GM19043 (cell line): ENCODE measurements at regions not wholly inside any gene's neighbourhood (a gene's known extent, or its start where the extent isn't known, plus 50 kb on each side); places are given as distances from the start of the nearest gene placed in this dataset.
"Not testable (repeated sequence)": the region's sequence is repeated elsewhere in the genome, so short reads cannot be mapped to it uniquely, and the experiment has no call there.

Experiments
- ATAC-seq: cut with Tn5 transposase; IDR thresholded peaks from one replicate; pipeline ENCODE4 v1.9.1; 2021; ENCODE audit warnings: low read depth; ENCODE audit not compliant: unreplicated experiment

DNA sequence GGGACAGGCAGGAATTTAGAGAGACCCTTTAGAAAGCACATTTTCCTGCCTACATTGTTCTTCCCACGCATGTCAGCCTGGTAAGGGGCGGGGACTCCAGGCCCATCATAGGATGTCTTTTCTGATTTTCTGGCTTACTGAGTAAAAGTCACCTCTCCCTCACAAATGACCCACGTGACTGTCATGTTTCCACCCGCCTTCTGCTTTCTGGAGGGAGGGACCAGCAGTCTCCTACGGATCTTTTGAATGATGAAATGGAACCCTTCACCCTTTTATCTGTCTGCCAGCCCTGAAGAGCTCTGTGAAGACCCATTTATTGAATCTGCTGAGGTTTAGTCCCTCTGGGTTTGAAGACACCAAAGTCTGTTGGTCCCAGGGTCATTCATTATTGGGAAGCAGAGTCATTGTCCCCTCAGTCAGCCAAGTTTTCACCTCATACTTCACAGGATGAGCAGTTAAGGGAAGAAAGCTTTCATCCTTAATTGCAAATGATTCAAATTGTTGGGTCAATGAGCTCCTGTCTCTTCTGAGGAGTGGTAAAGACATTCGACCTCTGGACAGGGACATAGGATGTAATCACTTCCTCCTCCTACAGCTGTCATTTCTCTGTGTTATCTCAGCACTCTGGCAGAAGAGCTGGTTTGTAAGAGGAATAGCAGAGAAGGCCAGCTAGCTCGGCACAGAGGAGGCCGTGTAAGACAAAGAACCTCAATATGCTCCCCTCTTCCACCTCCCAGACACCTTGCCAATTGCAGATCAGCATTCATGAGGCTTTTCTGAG lies 446.1 kb downstream of the HS3ST3B1 start:
- no peak for ATAC-seq

GRCh38 chr17:14745541-14745940 lies 444.7 kb downstream of the HS3ST3B1 start:
- no peak for ATAC-seq

DNA sequence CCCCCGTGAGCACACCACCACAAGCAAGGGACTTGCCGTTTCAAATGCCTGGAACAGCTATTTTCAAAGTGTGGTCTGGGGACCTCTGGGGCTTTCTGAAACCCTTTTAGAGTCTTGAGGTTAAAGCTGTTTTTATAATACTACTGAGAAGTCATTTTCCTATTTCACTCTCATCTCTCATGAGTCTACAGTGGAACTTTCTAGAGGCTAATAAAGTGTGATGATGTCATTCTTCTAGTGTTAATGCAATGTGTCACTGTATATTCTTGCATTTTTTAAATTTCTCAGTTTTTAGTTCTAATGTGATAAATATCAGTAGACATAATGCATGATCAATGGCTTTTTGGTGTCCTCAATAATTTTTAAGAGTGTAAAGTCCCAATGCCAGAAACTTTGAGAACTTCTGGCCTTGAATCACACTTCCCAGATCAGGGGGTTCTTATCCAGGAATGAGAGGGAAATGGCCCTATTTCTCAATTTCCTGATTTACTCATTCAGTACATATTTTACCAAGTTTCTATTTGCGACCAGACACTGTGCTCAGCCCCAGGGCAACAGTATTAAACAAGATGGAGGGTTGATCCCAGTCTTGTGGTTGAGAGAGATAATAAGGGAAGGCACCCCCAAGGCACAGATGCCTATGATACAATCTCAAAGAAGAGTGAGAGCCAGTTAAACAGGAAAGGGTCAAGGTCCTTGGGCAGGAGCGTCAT lies 444.0 kb downstream of the HS3ST3B1 start:
- ATAC-seq = no peak

DNA sequence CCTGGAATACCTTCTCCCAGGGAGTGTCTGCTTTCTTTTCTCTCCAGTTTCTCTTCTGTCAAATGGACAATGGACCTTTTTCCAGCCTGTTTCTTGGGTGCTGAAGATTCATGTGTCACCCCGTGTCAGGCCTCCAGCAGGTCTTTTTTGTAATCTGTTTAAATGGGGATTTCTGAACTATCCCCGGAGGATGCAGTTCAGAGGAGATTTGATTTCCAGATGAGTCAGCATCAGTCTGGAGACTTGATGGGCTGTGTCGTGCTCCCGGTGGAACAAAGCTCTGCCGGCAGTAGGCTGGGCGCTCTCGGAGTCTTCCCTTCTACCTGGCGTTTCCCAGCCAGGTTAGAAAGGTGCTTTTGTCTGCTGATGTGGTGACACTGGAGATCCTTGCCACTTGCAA lies 440.6 kb downstream of the HS3ST3B1 start:
- no peak for ATAC-seq

DNA sequence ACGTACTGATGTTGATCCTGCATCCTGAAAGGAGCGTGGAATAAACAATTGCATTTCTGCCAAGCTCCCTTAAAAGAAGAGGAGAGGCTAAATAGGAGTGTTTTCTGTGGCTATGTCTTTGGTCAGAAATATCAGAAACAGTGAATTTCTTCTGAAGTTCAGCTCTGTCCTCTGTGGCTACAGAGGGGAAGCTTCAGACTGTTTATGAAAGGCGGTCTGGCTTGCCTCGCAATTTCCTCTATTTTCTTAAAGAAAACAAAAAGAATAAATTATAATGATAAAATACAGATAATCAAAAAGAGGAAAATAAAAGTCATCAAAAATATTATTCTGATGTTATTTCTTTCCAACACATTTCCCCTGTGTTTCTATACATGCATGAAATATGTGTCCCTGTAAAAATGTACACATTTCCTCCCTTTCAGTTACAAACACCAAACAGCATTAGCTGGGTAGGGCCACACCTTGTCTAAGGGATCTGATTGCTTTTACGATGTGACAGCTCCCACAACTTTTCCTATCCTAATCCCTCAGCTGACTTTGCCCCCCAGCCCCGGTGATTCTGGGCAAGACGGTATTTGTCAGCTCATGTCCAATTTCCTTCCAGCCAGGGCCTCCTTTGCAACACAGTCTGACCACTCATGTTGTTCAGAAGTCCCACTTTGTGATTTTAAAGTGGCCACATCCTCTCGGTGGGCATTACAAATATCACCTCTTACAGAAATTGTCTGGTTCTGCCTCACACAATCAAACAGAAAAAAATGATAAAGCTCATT lies 439.0 kb downstream of the HS3ST3B1 start:
- ATAC-seq = no peak

DNA sequence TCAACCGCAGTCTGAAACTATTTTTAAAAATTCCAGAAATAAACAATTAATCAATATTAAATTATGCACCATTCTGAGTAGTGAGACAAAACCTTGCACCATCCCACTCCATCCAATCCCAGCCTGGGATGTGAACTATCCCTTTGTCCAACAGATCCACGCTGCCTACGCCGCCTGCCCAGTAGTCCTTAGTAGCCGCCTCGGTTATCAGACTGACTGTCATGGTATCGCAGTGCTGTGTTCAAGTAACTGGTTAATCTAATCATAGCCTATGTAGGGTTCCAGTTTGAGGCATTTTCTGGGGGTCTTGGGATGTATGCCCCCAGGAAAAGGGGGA lies 437.7 kb downstream of the HS3ST3B1 start:
- no peak for ATAC-seq

DNA sequence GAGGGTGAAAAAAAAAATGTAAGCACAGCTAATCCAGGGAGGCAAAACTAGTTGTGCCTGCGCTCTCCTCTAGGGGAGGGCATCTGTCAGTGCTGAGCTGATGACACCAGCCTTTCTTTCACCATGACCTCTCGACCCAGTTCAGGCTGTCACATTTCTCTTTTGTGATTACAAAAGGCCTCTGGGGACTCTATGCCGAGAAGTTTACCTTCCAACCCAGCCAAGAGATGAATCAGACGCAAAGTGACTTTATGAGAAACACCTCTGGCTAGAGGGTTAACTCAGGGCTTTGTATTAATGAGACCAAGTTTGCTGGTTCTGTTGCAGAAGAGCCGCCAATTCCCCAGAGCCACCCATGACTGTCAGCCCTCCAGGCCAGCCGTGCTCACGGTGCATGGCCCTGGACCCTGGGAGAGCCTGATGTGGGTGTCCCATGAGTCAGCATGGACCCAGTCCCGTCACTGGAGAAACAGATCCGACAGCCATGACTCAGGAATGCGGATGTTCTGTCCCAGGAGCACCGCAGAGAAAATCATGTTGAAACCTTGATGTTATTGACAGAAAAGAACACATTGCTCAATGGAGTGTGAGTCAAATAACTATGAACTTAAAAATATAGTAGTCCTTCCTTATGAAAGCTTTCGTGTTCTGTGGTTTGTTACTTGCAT lies 437.2 kb downstream of the HS3ST3B1 start:
- ATAC-seq = no peak

DNA sequence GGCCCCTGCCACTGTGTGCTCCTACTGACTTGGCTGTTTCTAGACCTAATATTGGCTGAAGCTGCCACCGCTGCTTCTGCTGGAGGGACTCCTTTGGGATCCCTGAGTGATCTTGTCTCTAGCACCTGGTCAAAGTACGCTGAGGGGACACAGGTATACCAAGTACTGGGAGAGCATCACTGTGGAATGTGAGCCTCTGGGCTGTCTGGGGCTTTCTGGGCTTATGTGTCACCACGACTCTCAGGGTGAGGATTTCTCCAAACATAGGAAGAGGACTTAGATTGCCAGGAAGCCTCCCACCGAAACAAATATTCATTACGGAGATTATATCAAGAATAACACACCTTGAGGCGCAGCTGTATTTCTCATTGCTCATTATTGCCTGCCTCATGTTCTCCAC lies 435.8 kb downstream of the HS3ST3B1 start:
- ATAC-seq = no peak

GRCh38 chr17:14733376-14733775 lies 432.5 kb downstream of the HS3ST3B1 start:
- no peak for ATAC-seq

- no peak for ATAC-seq
Measured at GRCh38 chr17:14732211-14732610, 431.3 kb downstream of the HS3ST3B1 start.

DNA sequence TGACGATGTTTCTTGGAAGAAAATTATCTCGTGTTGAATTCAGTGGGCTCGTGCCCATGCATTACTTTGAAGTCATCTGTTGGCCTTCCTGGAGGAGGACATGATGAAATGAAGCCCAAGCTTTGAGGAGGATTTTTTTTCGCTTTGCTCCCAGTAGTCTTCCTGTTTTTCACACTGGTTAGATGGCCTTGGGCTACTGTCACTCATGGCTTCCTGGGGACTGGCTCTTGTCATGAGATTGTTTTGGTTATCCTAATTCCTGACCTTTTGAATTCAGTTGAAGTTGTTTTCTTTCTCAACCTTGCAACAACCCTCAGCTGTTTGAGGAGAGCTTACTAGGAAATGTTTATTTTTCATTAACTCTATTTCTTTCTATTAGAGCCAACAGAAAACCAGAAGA lies 430.7 kb downstream of the HS3ST3B1 start:
- no peak for ATAC-seq

DNA sequence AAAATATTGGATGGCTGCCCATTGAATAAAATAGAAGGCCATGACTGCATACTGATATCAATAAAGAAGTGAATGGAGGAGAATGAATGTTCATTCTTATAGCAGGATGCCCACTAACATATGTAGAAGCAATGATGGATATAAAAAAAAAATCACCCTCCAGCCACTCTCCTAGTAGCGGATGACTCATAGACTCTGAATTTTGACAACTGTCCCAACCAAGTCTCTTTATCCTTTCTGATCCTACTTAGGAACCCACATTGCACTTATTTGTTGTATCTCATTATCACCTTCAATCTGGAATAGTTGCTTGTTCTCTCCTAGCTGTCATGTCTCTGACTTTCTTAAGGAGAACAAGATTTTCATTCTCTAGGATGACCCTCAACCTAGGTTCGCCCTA lies 429.9 kb downstream of the HS3ST3B1 start:
- ATAC-seq = no peak

DNA sequence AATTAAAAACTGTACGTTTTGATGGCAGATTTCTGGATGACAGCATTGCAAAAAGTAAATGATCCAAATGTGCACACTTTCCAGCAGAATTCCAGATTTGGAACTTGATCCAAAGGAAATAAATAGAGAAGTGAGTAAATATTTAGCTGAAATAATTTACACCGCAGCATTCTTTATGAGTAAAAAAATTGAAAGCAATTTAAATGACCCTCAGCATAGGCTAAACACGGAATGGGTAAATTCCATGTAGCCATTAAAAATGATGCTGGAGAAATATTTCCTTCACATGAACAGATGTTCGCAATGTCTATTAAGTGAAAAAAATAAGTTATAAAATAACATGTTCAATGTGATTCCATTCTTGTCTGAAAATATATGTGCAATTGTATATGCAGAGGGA lies 424.8 kb downstream of the HS3ST3B1 start:
- no peak for ATAC-seq

DNA sequence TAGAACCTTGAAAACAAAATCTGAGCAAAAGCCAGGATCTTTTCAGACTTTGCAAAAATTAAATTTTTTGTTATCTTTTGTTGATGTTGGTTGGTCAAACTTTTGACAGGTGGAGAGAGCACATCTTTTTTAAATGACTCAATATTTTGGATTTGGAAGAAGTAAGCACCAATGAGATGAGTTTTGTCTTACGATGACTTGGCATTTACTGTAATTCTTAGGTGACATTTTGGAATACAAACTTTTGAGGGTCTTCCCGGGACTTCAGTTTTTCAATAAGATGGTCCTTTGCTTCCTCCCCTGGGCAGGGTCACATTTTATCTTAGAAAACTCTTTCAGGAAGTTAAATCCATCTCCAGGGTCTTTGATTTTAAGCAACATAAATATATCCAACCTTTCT lies 423.9 kb downstream of the HS3ST3B1 start:
- ATAC-seq = no peak

DNA sequence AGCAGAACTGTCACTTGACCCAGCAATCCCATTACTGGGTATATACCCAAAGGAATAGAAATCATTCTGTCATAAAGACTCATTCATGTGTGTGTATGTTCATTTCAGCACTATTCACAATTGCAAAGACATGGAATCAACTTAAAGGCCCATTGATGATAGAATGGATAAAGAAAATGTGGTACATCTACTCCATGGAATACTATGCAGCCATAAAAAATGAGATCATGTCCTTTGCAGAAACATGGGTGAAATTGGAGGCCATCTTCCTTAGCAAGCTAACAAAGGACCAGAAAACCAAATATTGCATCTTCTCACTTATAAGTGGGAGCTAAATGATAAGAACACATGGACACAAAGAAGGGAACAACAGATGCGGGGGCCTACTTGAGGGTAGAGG lies 422.5 kb downstream of the HS3ST3B1 start:
- not testable (repeated sequence) for ATAC-seq

DNA sequence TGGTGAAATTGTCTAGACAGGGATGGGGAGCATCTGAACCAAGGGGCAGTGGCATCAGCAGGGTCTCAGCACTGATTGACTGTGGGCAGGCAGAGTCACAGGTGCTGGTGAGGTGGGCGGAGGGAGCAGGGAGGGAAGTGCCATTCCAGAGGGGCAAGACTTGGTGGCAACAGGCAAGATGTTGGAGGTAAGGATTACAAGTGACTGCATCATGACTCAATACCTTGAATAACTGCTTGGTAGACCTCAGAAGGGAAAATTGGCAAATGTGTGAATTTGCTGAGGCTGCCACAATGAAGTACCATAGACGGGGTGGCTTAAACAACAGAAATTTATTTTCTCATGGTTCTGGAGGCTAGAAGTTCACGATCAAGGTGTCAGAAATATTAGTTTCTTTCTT lies 419.1 kb downstream of the HS3ST3B1 start:
- ATAC-seq = no peak

- ATAC-seq = no peak
Measured at GRCh38 chr17:14717859-14718258, 417.0 kb downstream of the HS3ST3B1 start.

DNA sequence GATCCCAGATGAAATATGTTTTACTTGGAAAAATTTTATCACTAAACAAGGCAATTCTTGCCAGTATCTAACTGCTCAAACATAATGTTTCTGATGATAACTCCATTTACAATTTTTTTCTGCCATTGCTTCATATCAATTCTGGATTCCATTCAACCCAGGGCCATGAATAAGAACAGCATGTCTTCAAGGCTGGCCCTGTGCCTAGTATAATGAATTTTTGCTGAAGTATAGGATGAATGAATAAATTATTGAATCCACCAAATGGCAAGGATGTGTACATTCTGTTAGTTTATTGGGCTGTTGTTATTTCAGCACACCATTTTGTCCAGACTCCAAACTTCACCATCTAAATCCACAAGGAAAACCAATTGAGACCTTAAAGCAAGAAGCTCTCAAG lies 414.7 kb downstream of the HS3ST3B1 start:
- ATAC-seq = no peak

- ATAC-seq = no peak
Measured at GRCh38 chr17:14712611-14713021, 411.7 kb downstream of the HS3ST3B1 start.

GRCh38 chr17:14704121-14704520 lies 403.2 kb downstream of the HS3ST3B1 start:
- no peak for ATAC-seq

- ATAC-seq = no peak
Measured at GRCh38 chr17:14701886-14702285, 401.0 kb downstream of the HS3ST3B1 start.
